ENCODE measurements at regions not wholly inside any gene's neighbourhood (a gene's known extent, or its start where the extent isn't known, plus 50 kb on each side); places are given as distances from the start of the nearest gene placed in this dataset.
"Not testable (repeated sequence)": the region's sequence is repeated elsewhere in the genome, so short reads cannot be mapped to it uniquely, and the experiment has no call there.

DNA sequence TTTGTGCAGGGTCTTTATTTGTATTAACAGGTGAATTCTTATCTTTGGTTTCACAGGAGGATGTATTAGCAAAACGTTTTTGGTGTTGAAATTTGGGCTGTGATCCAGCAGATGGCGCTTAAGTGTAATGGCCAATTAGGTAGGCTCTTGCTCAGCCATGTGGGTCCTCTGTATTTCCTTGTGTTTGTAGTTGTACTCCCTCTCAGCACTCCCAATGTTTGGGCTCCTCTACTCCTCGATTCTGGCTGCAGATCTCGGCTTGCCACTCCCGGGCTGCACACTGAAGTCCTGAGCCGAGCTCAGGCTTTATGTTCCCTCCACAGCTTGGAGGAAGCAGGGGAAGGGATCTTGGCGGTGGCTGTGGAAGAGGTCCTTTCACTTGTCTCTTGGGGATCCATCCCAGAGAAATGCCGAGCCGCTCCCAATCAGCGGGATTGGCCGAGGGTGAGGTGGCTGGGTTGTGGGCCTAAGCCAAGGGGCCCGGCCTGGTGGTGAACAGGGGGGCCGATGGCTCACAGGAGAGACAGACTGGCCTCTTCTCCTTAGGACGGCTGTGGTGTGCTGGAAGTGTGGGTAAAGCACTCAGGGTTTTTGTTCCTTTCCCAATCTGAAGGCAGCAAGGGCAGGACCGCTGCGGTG is 133.7 kb downstream of the AEBP2 start:
- peak; percentile 20 for DNase-seq

DNA sequence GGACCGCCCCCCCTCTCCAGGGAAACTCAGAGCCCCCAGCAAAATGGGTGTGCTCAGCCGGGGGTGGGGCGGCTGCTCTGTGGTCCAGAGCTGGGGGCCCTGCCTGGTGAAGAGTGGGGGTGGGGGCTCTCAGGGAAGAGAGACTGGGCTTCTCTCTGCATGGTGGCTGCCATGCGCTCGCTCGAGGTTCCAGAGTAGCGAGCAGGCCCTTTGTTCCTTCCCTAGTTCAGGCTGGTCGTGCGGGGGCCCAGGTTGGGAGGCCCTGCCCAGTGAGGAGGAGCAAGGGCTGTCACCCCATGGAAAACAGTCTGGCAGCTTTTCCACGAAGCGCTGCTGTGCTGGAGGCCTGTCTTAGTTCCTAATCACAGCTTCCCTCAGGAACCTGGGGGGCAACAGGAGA is 134.6 kb downstream of the AEBP2 start:
- no peak for DNase-seq

DNA sequence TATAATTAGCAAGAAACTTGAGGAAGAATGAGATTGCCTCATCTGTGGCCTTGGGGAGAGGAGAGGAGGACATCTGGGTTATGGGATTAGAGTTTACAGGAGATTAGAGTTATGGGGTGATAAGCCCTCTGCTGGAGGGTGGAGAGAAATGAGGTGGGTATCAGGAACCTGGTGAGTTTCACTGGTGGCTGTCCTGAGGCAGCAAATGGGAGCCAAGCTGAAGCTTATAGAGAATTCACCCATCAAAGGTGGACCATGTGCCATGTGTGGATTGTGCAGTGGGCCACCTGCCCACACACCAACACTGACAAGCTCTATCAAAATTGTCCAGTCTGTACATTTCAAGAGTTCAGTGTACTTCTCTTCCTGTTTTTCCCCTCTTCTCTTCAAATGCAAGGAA is 135.3 kb downstream of the AEBP2 start:
- no peak for DNase-seq

DNA sequence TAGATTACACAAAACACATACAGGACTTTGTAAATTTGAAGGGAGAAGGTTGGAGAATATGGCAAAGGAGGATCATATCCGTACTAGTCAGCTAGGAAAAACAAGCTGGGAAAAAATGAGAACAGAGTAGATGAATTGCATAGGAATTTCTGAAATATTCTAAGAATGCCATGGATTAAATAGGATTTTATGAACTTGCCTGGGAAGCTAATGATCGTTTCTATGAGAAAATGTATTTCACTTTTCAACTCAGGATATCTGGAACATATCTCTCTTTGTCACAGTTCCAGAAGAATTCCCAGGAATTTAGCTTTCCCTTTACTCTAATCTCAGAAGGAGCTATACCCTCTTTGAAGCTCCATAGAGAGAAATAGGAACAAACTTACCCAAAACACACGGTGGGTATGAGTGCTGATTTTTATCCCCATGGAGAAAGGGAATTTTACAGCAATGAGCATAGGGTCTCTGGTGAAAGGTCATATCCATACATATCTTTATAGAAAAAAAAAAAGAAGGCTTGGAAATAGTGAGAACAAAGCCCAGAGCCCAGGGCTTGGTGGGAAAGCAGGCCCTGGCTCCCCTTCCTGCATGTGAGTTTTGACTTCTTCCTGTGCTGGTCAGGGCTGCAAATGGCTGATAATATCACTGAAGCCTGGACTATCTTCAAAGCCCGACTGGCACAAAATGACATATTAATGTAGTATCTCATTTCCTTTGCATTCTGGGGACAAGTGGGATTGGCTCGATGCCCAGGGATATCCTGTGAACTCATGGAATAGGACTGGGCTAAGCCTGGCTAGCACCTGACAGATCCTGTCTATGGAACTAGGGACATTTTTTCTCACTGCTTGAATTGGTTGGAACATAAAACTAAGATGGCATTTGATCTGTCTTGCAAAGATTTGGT is 136.3 kb downstream of the AEBP2 start:
- DNase-seq, result no peak

DNA sequence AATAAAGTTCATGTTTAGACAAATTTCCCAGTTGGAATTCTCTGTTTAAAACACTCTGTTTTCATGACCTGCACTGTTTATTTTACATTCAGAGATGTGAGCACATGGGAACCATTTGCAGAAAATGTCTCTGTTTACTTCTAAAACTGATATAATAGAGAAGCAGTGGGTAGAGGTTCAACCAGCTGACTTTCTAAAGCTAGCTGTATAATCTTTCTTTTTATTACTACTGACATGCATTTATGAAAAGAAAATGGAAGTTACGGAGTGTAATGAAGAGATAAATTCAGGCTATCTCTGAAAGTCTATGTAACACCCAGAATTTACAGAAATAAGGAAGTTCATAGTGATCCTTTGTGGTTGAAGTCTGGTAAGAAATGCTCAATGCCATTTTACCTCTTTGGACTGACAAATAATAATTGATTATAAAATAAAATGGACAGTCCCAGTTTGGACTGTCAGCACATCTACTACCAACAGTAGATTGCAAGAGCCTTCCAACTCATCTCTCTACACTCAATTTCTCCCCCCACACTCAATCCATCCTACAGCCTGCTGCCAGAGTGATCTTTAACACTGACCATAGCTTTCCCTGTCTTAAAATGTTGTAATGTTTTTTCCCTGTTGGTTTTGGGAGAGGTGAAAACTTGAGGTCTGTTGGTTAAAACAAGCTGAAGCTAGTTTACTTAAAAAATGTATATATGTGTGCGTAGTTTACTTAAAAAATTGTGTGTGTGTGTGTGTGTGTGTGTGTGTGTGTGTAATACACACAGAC is 137.4 kb downstream of the AEBP2 start:
- DNase-seq, result no peak

DNA sequence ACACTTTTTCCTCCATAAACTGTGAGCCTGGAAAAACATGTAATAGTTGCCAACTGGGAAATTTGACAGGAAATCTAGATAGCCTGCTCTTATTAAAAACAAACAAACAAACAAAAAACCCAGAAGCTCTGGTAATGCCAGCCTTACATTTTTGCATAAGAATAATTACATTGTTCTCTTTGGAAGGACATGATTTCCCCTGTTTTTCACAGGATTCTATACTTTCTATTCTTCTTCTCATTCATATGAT is 137.9 kb downstream of the AEBP2 start:
- DNase-seq, result no peak

DNA sequence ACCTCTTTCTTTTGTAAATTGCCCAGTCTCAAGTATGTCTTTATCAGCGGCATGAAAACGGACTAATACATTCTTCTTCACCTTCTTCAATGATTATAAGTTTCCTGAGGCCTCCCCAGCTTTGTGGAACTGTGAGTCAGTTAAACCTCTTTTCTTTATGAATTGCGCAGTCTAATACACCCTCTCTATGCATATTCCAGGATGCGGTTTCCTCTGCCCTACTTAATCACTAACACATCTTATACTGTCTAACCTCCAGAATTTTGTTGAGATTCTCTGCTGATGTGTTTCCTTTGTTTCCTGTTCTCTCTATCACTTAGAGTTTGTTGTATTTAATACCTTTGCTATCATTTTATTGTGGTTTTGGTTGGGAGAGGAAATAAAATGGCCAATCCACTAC is 145.4 kb downstream of the AEBP2 start:
- no peak for DNase-seq

DNA sequence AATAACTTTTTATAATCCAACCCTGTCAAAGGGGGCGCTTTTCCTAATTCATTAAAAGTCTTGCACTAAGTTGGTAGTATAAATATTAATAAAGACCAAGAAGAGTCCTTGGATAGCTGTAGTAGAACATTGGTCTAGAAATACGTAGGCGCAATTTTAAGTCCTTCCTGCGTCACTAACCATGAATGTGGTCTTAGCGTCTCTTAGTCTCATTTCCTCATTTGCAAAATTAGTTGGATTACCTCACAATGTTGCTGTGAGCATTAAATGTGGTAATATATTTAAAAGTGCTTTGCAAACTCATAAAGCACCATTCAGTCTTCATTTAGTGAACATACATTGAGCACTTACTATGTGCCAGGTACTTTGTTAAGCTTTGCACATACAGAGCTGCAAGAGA is 149.7 kb downstream of the AEBP2 start:
- no peak for DNase-seq

DNA sequence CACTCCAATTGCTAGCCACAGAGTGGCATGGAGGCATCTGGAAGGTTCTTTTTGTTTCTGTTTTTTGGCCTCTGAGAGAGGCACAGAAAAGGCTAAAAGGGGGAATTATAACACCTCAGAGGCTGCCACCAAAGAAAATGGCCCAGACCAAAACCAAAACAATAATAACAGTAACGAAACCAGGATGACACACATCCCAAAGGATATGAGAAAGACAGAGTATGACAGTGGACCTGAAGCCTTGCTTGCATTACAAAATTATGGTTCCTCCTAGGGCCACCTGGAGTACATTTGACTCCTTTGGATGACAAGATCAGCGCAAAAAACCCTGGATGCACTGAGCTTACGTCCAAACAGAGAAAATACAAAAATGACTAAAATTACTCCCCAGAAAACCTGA is 152.7 kb downstream of the AEBP2 start:
- DNase-seq, result no peak

DNA sequence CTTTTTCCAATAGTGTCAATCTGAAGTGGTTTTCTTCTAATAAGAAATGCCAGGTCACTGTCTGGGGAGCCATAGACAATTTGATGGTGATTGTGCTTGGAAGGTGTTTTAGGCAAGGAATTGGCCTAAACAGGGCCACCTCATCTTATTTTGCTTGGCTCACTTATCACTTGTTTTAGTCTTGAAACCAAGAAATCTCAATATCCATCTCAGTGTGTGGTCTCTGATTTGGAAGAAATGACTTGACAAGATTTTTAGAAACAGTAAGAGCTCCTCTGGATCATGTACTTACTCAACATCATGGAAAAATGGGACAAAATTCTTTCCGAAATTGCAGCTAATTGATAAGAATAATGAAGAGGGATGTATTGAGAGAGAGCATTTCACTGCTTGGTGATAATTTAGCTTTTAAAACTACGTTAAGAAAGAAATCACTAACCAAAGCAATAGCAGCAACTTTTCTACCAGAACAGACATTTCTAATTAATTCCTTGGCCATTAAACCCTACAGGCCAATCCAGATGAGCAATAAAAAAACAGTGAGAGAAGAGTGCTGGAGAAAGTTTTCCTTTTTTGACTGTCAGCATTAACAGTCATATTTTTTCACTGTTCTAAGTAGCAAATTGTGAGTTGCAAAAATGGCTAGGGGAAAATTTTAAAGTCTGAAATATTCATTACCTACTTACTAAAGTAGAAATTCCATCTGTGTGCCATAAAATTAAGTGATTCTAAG is 157.3 kb downstream of the AEBP2 start:
- no peak for DNase-seq

DNA sequence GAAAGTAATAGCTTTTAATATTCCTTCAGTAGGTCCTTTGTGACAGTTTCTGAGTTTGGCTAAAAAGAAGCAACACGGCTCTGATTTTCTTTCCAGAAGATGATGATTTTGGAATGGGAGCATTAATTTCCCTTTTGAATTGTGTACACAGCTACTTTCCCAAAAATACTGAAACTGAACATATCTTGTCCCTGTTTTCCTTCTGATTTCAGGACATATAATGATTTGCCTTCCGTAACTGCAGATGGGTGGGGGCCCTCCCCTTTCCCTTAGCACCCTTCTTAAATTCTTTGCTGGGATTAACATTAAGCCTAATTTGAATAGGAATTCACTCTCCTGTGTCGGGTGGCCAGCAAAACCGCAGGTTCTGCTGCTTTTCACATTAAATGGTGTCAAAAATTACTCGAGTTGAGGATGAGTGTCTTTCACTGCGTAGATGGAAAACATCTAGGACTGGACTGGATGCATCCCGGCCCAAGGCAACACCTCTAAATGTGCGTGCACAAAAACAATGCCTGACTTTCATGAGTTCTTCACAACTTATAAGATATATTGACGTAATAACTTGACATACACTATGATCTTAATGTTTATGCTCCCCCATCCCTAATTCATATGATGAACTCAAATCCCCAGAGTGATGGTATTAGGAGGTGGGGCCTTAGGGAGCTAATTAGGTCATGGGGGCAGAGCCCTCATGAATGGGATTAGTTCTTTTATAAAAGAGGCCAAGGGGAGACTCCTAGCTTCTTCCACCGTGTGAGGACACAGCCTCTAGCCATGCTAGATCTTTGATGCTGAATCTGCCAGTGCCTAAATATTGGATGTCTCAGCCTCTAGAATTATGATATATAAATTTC is 158.1 kb downstream of the AEBP2 start:
- no peak for DNase-seq

DNA sequence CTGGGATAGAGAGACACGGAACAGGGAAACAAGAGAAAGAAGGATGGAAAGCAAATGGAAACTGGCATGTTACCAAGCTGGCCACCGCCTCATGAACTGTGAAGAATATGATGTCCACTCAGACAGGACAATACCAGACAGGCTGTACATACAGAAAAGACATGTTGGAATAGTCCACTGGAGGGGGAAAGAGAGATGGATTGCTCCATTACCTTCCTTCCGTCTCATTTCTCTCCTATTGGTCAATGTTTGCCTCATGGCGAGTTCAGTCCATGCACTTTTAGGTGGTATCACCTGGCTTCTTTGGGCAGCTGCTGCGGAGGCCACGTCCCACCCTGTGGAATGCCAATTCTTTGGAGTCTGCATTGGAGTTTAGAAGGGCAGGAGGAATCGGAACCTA is 166.4 kb downstream of the AEBP2 start:
- DNase-seq, result no peak

DNA sequence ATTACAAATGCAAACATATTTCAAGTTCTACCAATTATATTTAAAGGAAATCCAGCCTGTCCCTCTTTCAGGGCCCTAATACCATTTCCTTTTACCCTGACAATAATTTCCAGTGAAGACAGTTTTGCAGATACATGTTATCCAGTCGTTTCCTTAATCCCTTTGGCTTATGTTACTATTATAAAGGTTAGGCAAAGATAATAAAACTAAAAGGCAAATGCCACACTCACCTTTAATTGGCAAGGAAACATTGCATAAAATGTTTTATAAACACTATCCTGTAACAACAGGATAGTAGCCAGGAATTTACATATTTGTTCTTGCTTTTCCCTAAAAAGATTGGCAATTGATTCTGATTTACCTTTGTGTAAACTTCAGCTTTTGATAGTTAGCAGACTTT is 168.7 kb downstream of the AEBP2 start:
- DNase-seq, result no peak

DNA sequence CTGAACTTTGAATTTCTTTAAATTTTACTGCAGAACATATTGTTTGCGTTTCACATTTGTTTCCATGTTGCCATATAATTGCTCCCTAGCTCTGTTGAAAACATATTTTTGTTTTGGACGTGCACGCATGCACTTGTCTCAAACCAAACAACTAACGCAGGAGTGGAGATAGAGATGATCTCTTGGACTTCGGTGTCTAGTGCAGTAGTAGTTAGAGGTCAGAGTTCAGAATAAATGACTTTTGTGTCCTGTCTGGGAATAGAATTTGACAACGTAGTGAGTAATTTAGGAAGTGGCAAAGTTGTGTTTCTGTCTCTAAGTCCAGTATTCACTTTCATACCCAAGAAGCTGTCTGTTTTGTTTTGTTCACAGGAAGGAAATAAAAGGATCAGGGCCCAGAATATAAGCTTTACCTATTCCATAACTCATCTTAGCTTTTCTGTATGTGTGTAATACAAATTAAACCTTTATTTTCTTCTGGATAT is 173.8 kb downstream of the AEBP2 start:
- DNase-seq, result no peak

DNA sequence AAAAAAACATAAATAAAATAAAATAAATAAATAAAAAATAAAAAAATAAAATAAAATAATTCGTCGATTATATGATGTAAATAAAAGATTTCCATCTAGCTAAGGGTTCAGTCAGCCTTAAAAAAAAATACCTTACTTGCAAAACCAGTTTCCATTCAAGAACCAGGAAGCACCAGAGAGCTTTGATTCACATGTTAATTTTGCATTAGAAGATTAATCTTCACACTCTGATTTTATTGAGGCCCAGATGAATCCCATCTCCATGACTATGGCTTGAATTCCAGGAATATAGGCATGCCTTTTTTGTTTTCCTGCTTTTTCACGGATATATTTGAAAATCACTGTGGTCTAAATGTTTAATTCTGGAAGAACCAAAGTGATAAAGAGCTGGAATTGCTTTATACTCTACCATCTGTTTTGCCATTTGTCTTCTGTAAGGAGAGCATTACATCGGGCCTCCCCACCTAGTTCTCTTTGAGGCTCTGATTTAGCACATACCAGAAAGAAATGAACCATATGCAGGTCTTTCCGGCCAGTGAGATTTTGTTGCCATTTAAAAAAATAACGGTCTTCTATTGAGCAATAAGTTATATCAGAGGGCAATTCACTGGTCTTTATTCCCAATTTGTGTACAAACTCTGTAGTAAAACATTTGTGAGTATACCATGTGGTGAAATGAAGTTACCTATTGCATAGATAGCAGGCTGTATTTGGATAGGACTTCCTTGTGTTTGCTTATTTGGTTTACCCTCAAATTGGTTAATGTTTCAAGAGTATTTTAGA is 175.5 kb downstream of the AEBP2 start:
- DNase-seq, result no peak

DNA sequence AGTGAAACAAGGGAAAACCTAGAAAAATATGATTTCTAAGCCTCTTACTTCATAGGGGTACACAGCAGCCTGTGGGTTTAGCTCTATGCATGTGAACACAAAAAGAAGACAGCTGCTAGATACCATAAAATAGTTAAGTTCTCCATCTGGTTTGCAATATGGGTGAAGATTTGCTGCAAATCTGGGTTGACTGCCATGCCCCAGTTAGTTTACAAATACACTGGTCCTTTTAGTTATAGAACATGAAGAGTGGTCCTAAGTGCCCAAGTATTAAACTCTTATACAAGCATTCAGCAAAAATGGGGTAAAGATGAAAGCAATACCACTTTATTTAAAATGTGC is 176.1 kb downstream of the AEBP2 start:
- no peak for DNase-seq

DNA sequence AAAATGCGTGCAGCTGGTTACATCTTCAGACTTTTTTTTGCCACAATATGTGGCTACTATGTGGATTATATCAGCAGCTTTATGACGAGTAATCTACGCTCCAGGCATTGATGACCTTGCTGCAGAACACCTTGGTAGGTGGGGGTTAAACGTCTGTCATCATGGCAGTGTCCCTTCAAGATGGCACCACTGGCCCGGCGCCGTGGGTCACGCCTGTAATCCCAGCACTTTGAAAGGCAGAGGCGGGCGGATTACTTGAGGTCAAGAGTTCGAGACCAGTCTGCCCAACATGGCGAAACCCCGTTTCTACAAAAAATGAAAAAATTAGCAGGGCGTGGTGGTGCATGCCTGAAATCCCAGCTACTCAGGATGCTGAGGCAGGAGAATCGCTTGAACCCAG is 177.5 kb downstream of the AEBP2 start:
- DNase-seq, result no peak

DNA sequence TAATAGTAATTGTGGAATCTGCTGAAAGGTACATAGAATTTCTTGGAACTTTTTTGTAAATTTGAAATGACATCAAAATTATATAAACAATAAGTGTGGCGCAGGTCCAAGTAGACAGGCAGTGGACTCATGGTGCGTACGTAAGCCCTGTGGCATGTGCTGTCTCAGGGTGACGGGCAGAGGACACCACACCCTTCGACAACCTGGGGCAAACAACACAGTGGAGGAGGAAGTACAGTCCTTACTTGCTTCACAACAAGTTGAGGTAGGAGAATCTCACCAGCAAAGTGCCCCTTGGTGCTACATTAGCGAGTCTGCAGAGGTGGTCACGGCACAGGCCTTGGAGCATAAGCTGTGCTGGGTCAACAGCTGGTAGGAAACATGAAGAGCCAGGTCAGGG is 180.9 kb downstream of the AEBP2 start:
- no peak for DNase-seq

DNA sequence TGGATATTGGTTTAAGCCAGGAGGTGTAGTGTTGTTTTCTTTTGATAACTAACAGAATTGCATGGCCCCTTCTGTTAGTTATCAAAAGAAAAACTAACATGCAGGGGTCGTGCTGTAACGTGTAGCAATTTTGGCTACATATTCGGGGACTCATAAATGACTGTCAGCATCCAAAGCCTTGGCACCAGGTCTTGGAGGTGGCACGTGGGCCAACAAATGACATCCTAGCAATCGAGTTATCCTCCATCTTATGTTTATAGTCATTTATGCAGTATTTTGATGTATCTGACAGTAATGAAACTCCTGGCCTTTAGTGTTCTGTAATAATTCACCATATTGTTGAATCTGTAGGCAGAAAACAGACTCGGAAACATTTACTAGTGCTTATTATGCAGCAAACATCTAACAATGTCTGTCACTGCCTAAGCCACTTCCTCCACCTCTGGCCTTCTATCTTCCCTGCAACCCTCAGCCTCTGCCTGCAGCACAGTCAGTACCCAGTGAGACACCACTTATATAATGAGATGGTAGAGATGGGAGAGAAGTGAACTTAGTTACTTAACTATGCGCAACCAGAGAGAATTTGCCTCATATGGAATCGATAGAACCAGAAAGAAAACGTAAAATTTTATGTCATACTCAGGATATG is 184.6 kb downstream of the AEBP2 start:
- DNase-seq, result peak; percentile 4

DNA sequence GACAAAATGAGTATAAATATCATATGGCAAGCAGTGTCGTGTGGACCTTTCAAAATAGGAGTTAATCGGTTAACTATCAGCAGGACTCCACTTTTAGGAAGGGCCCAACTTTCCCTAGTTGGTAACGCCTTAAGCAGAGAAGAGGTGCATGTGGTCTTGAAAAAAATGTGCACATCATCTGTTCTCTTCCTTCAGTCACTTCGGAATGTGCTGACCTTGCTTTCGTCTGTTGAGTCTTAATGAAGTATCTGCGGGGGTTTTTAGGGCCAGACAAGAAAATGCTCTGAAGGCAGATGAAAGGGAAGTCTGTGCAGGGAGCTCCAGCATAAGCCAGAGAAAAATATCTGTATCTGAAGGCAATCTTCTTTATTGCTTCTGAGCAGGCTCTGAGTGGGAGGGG is 185.2 kb downstream of the AEBP2 start:
- no peak for DNase-seq

DNA sequence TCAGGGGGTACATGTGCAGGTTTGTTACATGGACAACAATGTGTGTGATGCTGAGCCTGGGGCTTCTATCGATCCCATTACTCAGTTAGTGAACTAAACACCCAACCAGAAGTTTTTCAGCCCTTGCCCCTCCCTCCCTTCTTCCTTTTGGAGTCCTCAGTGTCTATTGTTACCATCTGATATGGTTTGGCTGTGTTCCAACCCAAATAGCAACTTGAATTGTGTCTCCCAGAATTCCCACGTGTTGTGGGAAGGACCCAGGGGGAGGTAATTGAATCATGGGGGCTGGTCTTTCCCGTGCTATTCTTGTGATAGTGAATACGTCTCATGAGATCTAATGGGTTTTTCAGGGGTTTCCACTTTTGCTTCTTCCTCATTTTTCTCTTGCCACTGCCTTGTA is 186.3 kb downstream of the AEBP2 start:
- DNase-seq, result not testable (repeated sequence)

Measured in CD4-positive, alpha-beta T cell treated with Interleukin-17A for 1 hour (primary cell).